ENCODE measurements at regions not wholly inside any gene's neighbourhood (a gene's known extent, or its start where the extent isn't known, plus 50 kb on each side); places are given as distances from the start of the nearest gene placed in this dataset.

GRCh38 chr5:98173334-98173733 is 600.1 kb upstream of the RGMB start:
- Mint-ChIP-seq H3K4me1 (ENCODE audit: insufficient read depth, unreplicated experiment) (no peaks in the 10 kb centered on the region), H3K9me3 (ENCODE audit: unreplicated experiment) (no peaks in the 10 kb centered on the region), H3K27me3 (ENCODE audit: insufficient read depth, unreplicated experiment) (no peaks in the 10 kb centered on the region), H3K27ac (ENCODE audit: low read depth, unreplicated experiment) (no peak overlapping the region), H3K36me3 (ENCODE audit: insufficient read depth, unreplicated experiment) (no peaks in the 10 kb centered on the region), H3K4me3 (ENCODE audit: unreplicated experiment) (no peak overlapping the region)
- peak; percentile 38 for DNase-seq (ENCODE audit: unreplicated experiment)
- intact Hi-C loops (cut with micrococcal nuclease): no loop called here
- ChIA-PET POLR2A (interaction anchor here (0.6 kb wide), 1 partner anchor 617 kb away, joined by 3 read pairs; no protein-coding TSS in a partner anchor), CTCF (no interaction called here)
- no peak for TF ChIP-seq CTCF (IDR thresholded peaks at IDR 0.05; ENCODE audit: unreplicated experiment)
- no TSS peak for BruUV-seq (replicated peaks)

DNA sequence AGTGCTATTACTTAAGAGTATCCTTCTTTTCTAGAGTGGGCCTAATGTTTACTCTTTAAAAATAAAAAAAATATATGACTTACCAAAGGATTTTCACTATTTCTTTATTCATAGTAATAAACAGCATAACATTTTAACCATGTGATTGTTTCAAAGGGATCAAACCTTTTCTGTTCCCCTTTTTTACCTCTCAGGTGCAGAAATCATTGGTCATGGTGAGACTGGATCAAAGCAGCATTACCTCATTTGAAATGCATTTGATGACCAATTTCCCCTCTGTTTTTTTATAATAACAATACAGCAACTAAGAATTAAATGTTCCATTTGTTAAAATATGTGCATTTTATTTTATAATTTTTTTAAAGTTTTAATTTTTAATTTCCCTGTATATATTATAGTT is 598.0 kb upstream of the RGMB start:
- no peaks in the 10 kb centered on the region for H3K9me3 Mint-ChIP-seq (ENCODE audit: unreplicated experiment)
- H3K4me3 Mint-ChIP-seq (ENCODE audit: unreplicated experiment): no peak overlapping the region
- BruUV-seq (replicated peaks): no TSS peak
- DNase-seq (ENCODE audit: unreplicated experiment): no peak
- H3K4me1 Mint-ChIP-seq (ENCODE audit: insufficient read depth, unreplicated experiment): no peaks in the 10 kb centered on the region
- intact Hi-C loops (cut with micrococcal nuclease): no loop called here
- H3K27ac Mint-ChIP-seq (ENCODE audit: low read depth, unreplicated experiment): no peak overlapping the region
- no peaks in the 10 kb centered on the region for H3K36me3 Mint-ChIP-seq (ENCODE audit: insufficient read depth, unreplicated experiment)
- no peaks in the 10 kb centered on the region for H3K27me3 Mint-ChIP-seq (ENCODE audit: insufficient read depth, unreplicated experiment)
- POLR2A ChIA-PET: no interaction called here
- TF ChIP-seq CTCF (IDR thresholded peaks at IDR 0.05; ENCODE audit: unreplicated experiment): no peak
- CTCF ChIA-PET: no interaction called here

DNA sequence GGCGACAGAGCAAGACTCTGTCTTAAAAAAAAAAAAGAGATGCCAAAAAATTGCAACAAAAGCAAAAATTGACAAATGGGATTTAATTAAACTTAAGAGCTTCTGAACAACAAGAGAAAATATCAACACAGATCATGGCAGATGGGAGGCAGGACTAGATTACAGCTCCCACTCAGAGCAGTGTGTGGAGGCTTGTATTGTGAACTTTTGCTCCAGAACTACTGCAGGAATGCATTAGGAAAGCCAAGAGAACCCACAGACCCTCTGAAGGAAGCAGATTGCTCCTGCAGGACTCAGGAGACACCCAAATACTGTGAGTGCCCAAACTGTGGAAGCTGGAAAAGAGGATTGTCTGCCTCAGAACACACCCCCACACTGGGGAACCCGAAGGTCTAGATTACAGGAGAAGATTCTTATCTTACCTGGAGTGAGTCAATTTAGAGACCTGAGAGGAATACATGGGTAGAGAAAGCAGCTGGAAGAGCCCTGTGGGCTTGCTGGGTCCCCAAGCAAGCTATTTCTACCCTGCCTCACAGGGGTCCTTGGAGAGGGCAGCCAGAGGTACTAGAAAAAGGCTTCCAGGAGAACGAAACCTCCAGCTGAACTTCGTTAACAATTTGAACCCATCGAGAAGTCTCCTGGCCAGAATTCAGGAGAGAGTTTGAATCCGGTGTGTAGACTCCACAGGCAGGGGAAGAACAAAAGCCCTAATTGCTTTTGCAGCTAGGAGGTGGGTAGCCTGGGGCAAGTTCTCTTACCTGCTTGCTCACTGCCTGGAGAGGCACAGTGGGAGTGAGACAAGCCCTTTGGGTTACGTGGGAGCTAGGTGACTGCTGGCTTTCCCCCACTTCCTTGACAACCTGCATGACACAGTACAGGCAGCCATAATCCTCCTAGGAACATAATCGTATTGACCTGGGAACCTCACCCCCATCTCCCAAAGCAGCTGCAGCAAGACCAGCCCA is 593.4 kb upstream of the RGMB start:
- DNase-seq (ENCODE audit: unreplicated experiment): no peak
- no peak overlapping the region for H3K4me3 Mint-ChIP-seq (ENCODE audit: unreplicated experiment)
- no peak for TF ChIP-seq CTCF (IDR thresholded peaks at IDR 0.05; ENCODE audit: unreplicated experiment)
- H3K27me3 Mint-ChIP-seq (ENCODE audit: insufficient read depth, unreplicated experiment): no peaks in the 10 kb centered on the region
- BruUV-seq (replicated peaks): no TSS peak
- no peak overlapping the region for H3K27ac Mint-ChIP-seq (ENCODE audit: low read depth, unreplicated experiment)
- H3K36me3 Mint-ChIP-seq (ENCODE audit: insufficient read depth, unreplicated experiment): no peaks in the 10 kb centered on the region
- H3K4me1 Mint-ChIP-seq (ENCODE audit: insufficient read depth, unreplicated experiment): no peaks in the 10 kb centered on the region
- intact Hi-C loops (cut with micrococcal nuclease): no loop called here
- no peaks in the 10 kb centered on the region for H3K9me3 Mint-ChIP-seq (ENCODE audit: unreplicated experiment)
- ChIA-PET CTCF (interaction anchor here (0.8 to 1.3 kb wide), 2 partner anchors 9 to 591 kb away, joined by 4 to 6 read pairs; no protein-coding TSS in a partner anchor), POLR2A (interaction anchor here (0.6 kb wide), 1 partner anchor 247 kb away, joined by 3 read pairs; no protein-coding TSS in a partner anchor)

- no TSS peak for BruUV-seq (replicated peaks)
- intact Hi-C loops (cut with micrococcal nuclease): no loop called here
- ChIA-PET CTCF (interaction anchor here (0.9 kb wide), 1 partner anchor 300 kb away, joined by 4 read pairs; no protein-coding TSS in a partner anchor), POLR2A (no interaction called here)
- H3K27ac Mint-ChIP-seq (ENCODE audit: low read depth, unreplicated experiment): no peak overlapping the region
- no peaks in the 10 kb centered on the region for H3K4me1 Mint-ChIP-seq (ENCODE audit: insufficient read depth, unreplicated experiment)
- H3K4me3 Mint-ChIP-seq (ENCODE audit: unreplicated experiment): no peak overlapping the region
- no peaks in the 10 kb centered on the region for H3K36me3 Mint-ChIP-seq (ENCODE audit: insufficient read depth, unreplicated experiment)
- TF ChIP-seq CTCF (IDR thresholded peaks at IDR 0.05; ENCODE audit: unreplicated experiment): no peak
- H3K27me3 Mint-ChIP-seq (ENCODE audit: insufficient read depth, unreplicated experiment): no peaks in the 10 kb centered on the region
- H3K9me3 Mint-ChIP-seq (ENCODE audit: unreplicated experiment): no peaks in the 10 kb centered on the region
- DNase-seq (ENCODE audit: unreplicated experiment): no peak
Measured at GRCh38 chr5:98186128-98186527, 587.3 kb upstream of the RGMB start.
